ENCODE measurements at regions not wholly inside any gene's neighbourhood (a gene's known extent, or its start where the extent isn't known, plus 50 kb on each side); places are given as distances from the start of the nearest gene placed in this dataset.

DNA sequence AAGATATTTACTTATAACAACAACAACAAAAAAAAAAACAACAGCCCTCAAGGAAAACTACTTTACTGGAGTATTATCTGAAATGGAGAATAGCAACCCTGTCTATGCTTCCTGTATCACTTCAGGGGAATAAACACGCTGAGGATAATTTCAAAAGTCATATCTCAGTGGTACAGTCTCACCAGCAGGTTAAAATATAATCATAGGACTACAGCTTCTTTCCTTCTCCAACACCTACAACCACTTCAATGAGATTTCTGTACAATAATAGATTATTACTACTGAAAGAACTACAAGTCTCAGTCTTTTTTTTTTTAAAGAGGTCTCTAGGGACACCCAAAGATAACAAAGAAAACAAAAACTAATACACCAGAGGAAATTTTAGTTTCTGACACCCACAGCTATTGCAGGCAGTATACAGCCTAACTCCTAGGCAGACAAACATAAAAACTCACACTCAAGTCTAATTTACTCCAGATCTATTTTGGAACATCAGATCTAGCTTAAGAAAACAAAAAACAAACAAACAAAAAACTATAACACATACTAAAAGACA lies 268.2 kb downstream of the BCHE start:
- Histone ChIP-seq H3K4ac (ENCODE audit: low read length) (no peak overlapping the region), H2BK5ac (ENCODE audit: low read length) (no peak overlapping the region), H4K91ac (ENCODE audit: low read depth, low read length, poor library complexity) (no peak overlapping the region), H2BK12ac (ENCODE audit: low read length) (no peak overlapping the region), H2AFZ (ENCODE audit: low read length) (no peak overlapping the region), H3K4me1 (ENCODE audit: control insufficient read depth in 2 of 2, insufficient read depth in 1 of 2, low read depth in 1 of 2, low read length in 2 of 2) (no peaks in the 10 kb centered on the region), H3K79me1 (ENCODE audit: low read depth, low read length) (no peaks in the 10 kb centered on the region), H3K27ac (replicated peaks; ENCODE audit: low read length) (no peak overlapping the region), H3K23ac (ENCODE audit: low read depth, low read length, poor library complexity) (no peak overlapping the region), H3K9me3 (replicated peaks in 1 of 2; ENCODE audit: control insufficient read depth in 2 of 2, insufficient read depth in 1 of 2, low read depth in 1 of 2, low read length in 2 of 2) (no peaks in the 10 kb centered on the region), H3K18ac (ENCODE audit: low read length) (no peak overlapping the region), H3K27me3 (ENCODE audit: control insufficient read depth in 3 of 3, insufficient read depth in 3 of 3, low read depth in 1 of 3, low read length in 3 of 3) (no peaks in the 10 kb centered on the region), H3K4me3 (ENCODE audit: low read length in 2 of 2) (no peak overlapping the region), H3K14ac (ENCODE audit: low read length) (no peak overlapping the region), H3K4me2 (ENCODE audit: insufficient read depth, low read length, poor library complexity, severe bottlenecking) (no peak overlapping the region), H2AK5ac (ENCODE audit: low read depth, low read length) (no peak overlapping the region), H3K36me3 (replicated peaks in 1 of 2; ENCODE audit: control insufficient read depth in 2 of 2, insufficient read depth in 2 of 2, low read length in 2 of 2) (no peaks in the 10 kb centered on the region), H2BK120ac (ENCODE audit: low read depth, low read length) (no peak overlapping the region), H2BK15ac (ENCODE audit: low read length) (no peak overlapping the region), H4K8ac (ENCODE audit: low read depth, low read length) (no peak overlapping the region), H3K9ac (ENCODE audit: low read depth, low read length, poor library complexity) (no peak overlapping the region)
- WGBS, 2 donors (ENCODE audit: extremely low coverage in 2 of 2, insufficient read length in 2 of 2, insufficient replicate concordance in 1 of 2): no CpG with 5 or more reads among the region's 1 CpG
- no peak for DNase-seq (ENCODE audit: low spot score)

DNA sequence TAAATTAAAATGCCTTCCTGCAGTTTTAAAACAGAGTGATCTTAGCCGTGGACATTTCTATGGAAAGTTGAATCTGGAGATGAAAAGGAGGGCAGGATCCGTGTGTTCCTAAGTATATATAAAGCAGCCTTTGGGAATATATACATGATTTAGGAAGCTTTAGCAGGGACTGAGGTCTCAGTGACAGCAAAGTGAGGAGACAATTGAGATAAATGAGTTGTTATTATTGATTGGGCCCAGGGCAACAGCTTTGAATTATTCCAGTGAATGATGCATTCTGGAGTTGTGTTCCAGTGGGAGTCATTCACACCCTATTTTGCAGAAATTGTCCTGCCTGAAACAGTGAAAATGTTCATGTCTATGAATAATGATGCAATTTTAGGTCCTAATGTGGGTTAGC lies 281.4 kb downstream of the BCHE start:
- H2AFZ ChIP-seq (ENCODE audit: low read length): no peak overlapping the region
- no peaks in the 10 kb centered on the region for H3K36me3 ChIP-seq (replicated peaks in 1 of 2; ENCODE audit: control insufficient read depth in 2 of 2, insufficient read depth in 2 of 2, low read length in 2 of 2)
- H3K79me1 ChIP-seq (ENCODE audit: low read depth, low read length): no peaks in the 10 kb centered on the region
- H2BK12ac ChIP-seq (ENCODE audit: low read length): no peak overlapping the region
- H3K9ac ChIP-seq (ENCODE audit: low read depth, low read length, poor library complexity): no peak overlapping the region
- no peak overlapping the region for H3K4ac ChIP-seq (ENCODE audit: low read length)
- no peak overlapping the region for H3K23ac ChIP-seq (ENCODE audit: low read depth, low read length, poor library complexity)
- no peak for DNase-seq (ENCODE audit: low spot score)
- H3K27ac ChIP-seq (replicated peaks; ENCODE audit: low read length): no peak overlapping the region
- no peak overlapping the region for H2BK120ac ChIP-seq (ENCODE audit: low read depth, low read length)
- no peaks in the 10 kb centered on the region for H3K27me3 ChIP-seq (ENCODE audit: control insufficient read depth in 3 of 3, insufficient read depth in 3 of 3, low read depth in 1 of 3, low read length in 3 of 3)
- H3K4me3 ChIP-seq (ENCODE audit: low read length in 2 of 2): no peak overlapping the region
- H3K4me1 ChIP-seq (ENCODE audit: control insufficient read depth in 2 of 2, insufficient read depth in 1 of 2, low read depth in 1 of 2, low read length in 2 of 2): no peaks in the 10 kb centered on the region
- no CpG with 5 or more reads among the region's 2 CpGs for WGBS, 2 donors (ENCODE audit: extremely low coverage in 2 of 2, insufficient read length in 2 of 2, insufficient replicate concordance in 1 of 2)
- no peak overlapping the region for H2BK15ac ChIP-seq (ENCODE audit: low read length)
- H3K4me2 ChIP-seq (ENCODE audit: insufficient read depth, low read length, poor library complexity, severe bottlenecking): no peak overlapping the region
- H2BK5ac ChIP-seq (ENCODE audit: low read length): no peak overlapping the region
- no peak overlapping the region for H4K91ac ChIP-seq (ENCODE audit: low read depth, low read length, poor library complexity)
- no peaks in the 10 kb centered on the region for H3K9me3 ChIP-seq (replicated peaks in 1 of 2; ENCODE audit: control insufficient read depth in 2 of 2, insufficient read depth in 1 of 2, low read depth in 1 of 2, low read length in 2 of 2)
- no peak overlapping the region for H2AK5ac ChIP-seq (ENCODE audit: low read depth, low read length)
- no peak overlapping the region for H3K18ac ChIP-seq (ENCODE audit: low read length)
- no peak overlapping the region for H3K14ac ChIP-seq (ENCODE audit: low read length)
- no peak overlapping the region for H4K8ac ChIP-seq (ENCODE audit: low read depth, low read length)

DNA sequence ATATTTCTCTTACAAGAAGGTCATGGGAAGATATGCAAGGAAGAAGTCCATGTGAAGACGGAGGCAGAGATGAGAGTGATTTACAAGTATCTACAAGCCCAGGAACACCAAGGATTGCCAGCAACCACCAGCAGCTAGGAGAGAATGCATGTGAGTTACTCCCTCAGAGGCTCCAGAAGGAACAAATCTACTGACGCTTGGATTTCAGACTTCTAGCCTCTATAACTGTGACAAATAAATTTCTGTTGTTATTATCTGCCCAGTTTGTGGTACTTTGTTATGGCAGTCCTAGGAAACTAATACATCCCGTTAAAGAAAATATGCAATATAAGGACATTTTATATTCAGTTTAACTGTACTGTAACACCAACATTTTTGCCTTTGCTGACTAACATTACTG lies 283.9 kb downstream of the BCHE start:
- Histone ChIP-seq H3K4me2 (ENCODE audit: insufficient read depth, low read length, poor library complexity, severe bottlenecking) (no peak overlapping the region), H2BK15ac (ENCODE audit: low read length) (no peak overlapping the region), H3K9ac (ENCODE audit: low read depth, low read length, poor library complexity) (no peak overlapping the region), H2AK5ac (ENCODE audit: low read depth, low read length) (no peak overlapping the region), H3K4ac (ENCODE audit: low read length) (no peak overlapping the region), H3K36me3 (replicated peaks in 1 of 2; ENCODE audit: control insufficient read depth in 2 of 2, insufficient read depth in 2 of 2, low read length in 2 of 2) (no peaks in the 10 kb centered on the region), H3K4me3 (ENCODE audit: low read length in 2 of 2) (no peak overlapping the region), H3K18ac (ENCODE audit: low read length) (no peak overlapping the region), H3K27me3 (ENCODE audit: control insufficient read depth in 3 of 3, insufficient read depth in 3 of 3, low read depth in 1 of 3, low read length in 3 of 3) (no peaks in the 10 kb centered on the region), H3K14ac (ENCODE audit: low read length) (no peak overlapping the region), H3K27ac (replicated peaks; ENCODE audit: low read length) (no peak overlapping the region), H4K91ac (ENCODE audit: low read depth, low read length, poor library complexity) (no peak overlapping the region), H3K4me1 (ENCODE audit: control insufficient read depth in 2 of 2, insufficient read depth in 1 of 2, low read depth in 1 of 2, low read length in 2 of 2) (no peaks in the 10 kb centered on the region), H2BK5ac (ENCODE audit: low read length) (no peak overlapping the region), H3K23ac (ENCODE audit: low read depth, low read length, poor library complexity) (no peak overlapping the region), H3K9me3 (replicated peaks in 1 of 2; ENCODE audit: control insufficient read depth in 2 of 2, insufficient read depth in 1 of 2, low read depth in 1 of 2, low read length in 2 of 2) (no peaks in the 10 kb centered on the region), H2AFZ (ENCODE audit: low read length) (no peak overlapping the region), H4K8ac (ENCODE audit: low read depth, low read length) (no peak overlapping the region), H3K79me1 (ENCODE audit: low read depth, low read length) (no peaks in the 10 kb centered on the region), H2BK12ac (ENCODE audit: low read length) (no peak overlapping the region), H2BK120ac (ENCODE audit: low read depth, low read length) (no peak overlapping the region)
- no CpG with 5 or more reads among the region's 3 CpGs for WGBS, 2 donors (ENCODE audit: extremely low coverage in 2 of 2, insufficient read length in 2 of 2, insufficient replicate concordance in 1 of 2)
- no peak for DNase-seq (ENCODE audit: low spot score)

DNA sequence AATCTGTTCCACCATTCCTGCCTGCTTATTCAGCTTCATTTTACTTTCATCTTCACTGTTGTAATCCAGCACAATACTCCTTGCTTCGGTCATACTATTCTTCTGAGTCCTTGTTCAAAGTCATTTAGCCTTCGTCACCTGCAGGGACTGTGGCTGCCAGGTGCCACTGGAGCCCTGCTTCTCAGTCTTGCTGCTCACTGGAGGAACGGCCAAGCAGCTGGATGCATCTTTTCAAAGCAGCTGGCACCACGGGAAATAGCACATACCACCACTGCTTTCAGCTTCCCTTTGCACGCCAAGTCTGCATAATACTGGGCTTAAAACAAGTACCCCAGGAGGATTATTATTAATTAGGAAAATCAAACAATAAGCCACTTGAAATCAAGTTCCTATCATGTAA lies 287.6 kb downstream of the BCHE start:
- Histone ChIP-seq H3K27ac (replicated peaks; ENCODE audit: low read length) (no peak overlapping the region), H3K79me1 (ENCODE audit: low read depth, low read length) (no peaks in the 10 kb centered on the region), H2AK5ac (ENCODE audit: low read depth, low read length) (no peak overlapping the region), H3K4me1 (ENCODE audit: control insufficient read depth in 2 of 2, insufficient read depth in 1 of 2, low read depth in 1 of 2, low read length in 2 of 2) (no peaks in the 10 kb centered on the region), H3K4me2 (ENCODE audit: insufficient read depth, low read length, poor library complexity, severe bottlenecking) (no peak overlapping the region), H3K4ac (ENCODE audit: low read length) (no peak overlapping the region), H2BK12ac (ENCODE audit: low read length) (no peak overlapping the region), H2BK5ac (ENCODE audit: low read length) (no peak overlapping the region), H4K91ac (ENCODE audit: low read depth, low read length, poor library complexity) (no peak overlapping the region), H3K14ac (ENCODE audit: low read length) (no peak overlapping the region), H3K9me3 (replicated peaks in 1 of 2; ENCODE audit: control insufficient read depth in 2 of 2, insufficient read depth in 1 of 2, low read depth in 1 of 2, low read length in 2 of 2) (no peaks in the 10 kb centered on the region), H2BK15ac (ENCODE audit: low read length) (no peak overlapping the region), H3K4me3 (ENCODE audit: low read length in 2 of 2) (no peak overlapping the region), H4K8ac (ENCODE audit: low read depth, low read length) (peak overlapping the region; percentile 83), H3K23ac (ENCODE audit: low read depth, low read length, poor library complexity) (no peak overlapping the region), H2BK120ac (ENCODE audit: low read depth, low read length) (no peak overlapping the region), H3K36me3 (replicated peaks in 1 of 2; ENCODE audit: control insufficient read depth in 2 of 2, insufficient read depth in 2 of 2, low read length in 2 of 2) (no peaks in the 10 kb centered on the region), H2AFZ (ENCODE audit: low read length) (no peak overlapping the region), H3K18ac (ENCODE audit: low read length) (no peak overlapping the region), H3K27me3 (ENCODE audit: control insufficient read depth in 3 of 3, insufficient read depth in 3 of 3, low read depth in 1 of 3, low read length in 3 of 3) (no peaks in the 10 kb centered on the region), H3K9ac (ENCODE audit: low read depth, low read length, poor library complexity) (no peak overlapping the region)
- no CpG with 5 or more reads among the region's 5 CpGs for whole genome bisulfite sequencing, 2 donors (ENCODE audit: extremely low coverage in 2 of 2, insufficient read length in 2 of 2, insufficient replicate concordance in 1 of 2)
- DNase-seq (ENCODE audit: low spot score): no peak
